ENCODE measurements at regions not wholly inside any gene's neighbourhood (a gene's known extent, or its start where the extent isn't known, plus 50 kb on each side); places are given as distances from the start of the nearest gene placed in this dataset.
A peak's percentile ranks its signal among the peaks of the same experiment; 100 is the strongest.
"Not testable (repeated sequence)": the region's sequence is repeated elsewhere in the genome, so short reads cannot be mapped to it uniquely, and the experiment has no call there.

- DNase-seq (ENCODE audit: low read depth): no peak
Observed at GRCh38 chrX:46367491-46367890, 177.7 kb downstream of the ZNF674 start.

GRCh38 chrX:46366381-46367207 is 178.6 kb downstream of the ZNF674 start:
- DNase-seq (ENCODE audit: low read depth): no peak

- DNase-seq (ENCODE audit: low read depth): no peak
Observed at GRCh38 chrX:46354481-46354880, 190.7 kb downstream of the ZNF674 start.

GRCh38 chrX:46341767-46342322 is 203.4 kb downstream of the ZNF674 start:
- DNase-seq (ENCODE audit: low read depth): no peak

- no peak for DNase-seq (ENCODE audit: low read depth)
Observed at GRCh38 chrX:46340696-46341095, 204.5 kb downstream of the ZNF674 start.

- DNase-seq (ENCODE audit: low read depth): no peak
Observed at GRCh38 chrX:46333550-46333949, 211.7 kb downstream of the ZNF674 start.

GRCh38 chrX:46330981-46331380 is 214.2 kb downstream of the ZNF674 start:
- no peak for DNase-seq (ENCODE audit: low read depth)

GRCh38 chrX:46330513-46330912 is 214.7 kb downstream of the ZNF674 start:
- DNase-seq (ENCODE audit: low read depth): no peak

- no peak for DNase-seq (ENCODE audit: low read depth)
Observed at GRCh38 chrX:46328133-46328532, 217.1 kb downstream of the ZNF674 start.

GRCh38 chrX:46327566-46328115 is 217.6 kb downstream of the ZNF674 start:
- peak; percentile 80 for DNase-seq (ENCODE audit: low read depth)

- DNase-seq (ENCODE audit: low read depth): peak; percentile 51
Observed at GRCh38 chrX:46326161-46326560, 219.1 kb downstream of the ZNF674 start.

GRCh38 chrX:46325312-46325877 is 219.8 kb downstream of the ZNF674 start:
- peak; percentile 79 for DNase-seq (ENCODE audit: low read depth)

GRCh38 chrX:46324166-46324565 is 221.1 kb downstream of the ZNF674 start:
- DNase-seq (ENCODE audit: low read depth): no peak

- DNase-seq (ENCODE audit: low read depth): not testable (repeated sequence)
Observed at GRCh38 chrX:46322929-46323328, 222.3 kb downstream of the ZNF674 start.

GRCh38 chrX:46321676-46322075 is 223.5 kb downstream of the ZNF674 start:
- no peak for DNase-seq (ENCODE audit: low read depth)

- no peak for DNase-seq (ENCODE audit: low read depth)
Observed at GRCh38 chrX:46319750-46320149, 225.5 kb downstream of the ZNF674 start.

GRCh38 chrX:46318551-46318950 is 226.7 kb downstream of the ZNF674 start:
- DNase-seq (ENCODE audit: low read depth): no peak

- DNase-seq (ENCODE audit: low read depth): no peak
Observed at GRCh38 chrX:46317163-46317562, 228.1 kb downstream of the ZNF674 start.

- peak; percentile 41 for DNase-seq (ENCODE audit: low read depth)
Observed at GRCh38 chrX:46311581-46312120, 233.6 kb downstream of the ZNF674 start.

GRCh38 chrX:46310815-46311497 is 234.3 kb downstream of the ZNF674 start:
- no peak for DNase-seq (ENCODE audit: low read depth)

GRCh38 chrX:46308110-46308509 is 237.1 kb downstream of the ZNF674 start:
- DNase-seq (ENCODE audit: low read depth): no peak
